HG03520 (cell line): ENCODE measurements at regions not wholly inside any gene's neighbourhood (a gene's known extent, or its start where the extent isn't known, plus 50 kb on each side); places are given as distances from the start of the nearest gene placed in this dataset.
"Not testable (repeated sequence)": the region's sequence is repeated elsewhere in the genome, so short reads cannot be mapped to it uniquely, and the experiment has no call there.

Experiments used
- ATAC-seq: cut with Tn5 transposase; IDR thresholded peaks from one replicate; pipeline ENCODE4 v1.9.1; 2021; ENCODE audit warnings: mild to moderate bottlenecking, moderate library complexity; ENCODE audit not compliant: unreplicated experiment

- not testable (repeated sequence) for ATAC-seq
Measured at GRCh38 chr7:142477801-142478200, 219.9 kb upstream of the PRSS58 start.

GRCh38 chr7:142477079-142477651 lies 219.3 kb upstream of the PRSS58 start:
- ATAC-seq = no peak

DNA sequence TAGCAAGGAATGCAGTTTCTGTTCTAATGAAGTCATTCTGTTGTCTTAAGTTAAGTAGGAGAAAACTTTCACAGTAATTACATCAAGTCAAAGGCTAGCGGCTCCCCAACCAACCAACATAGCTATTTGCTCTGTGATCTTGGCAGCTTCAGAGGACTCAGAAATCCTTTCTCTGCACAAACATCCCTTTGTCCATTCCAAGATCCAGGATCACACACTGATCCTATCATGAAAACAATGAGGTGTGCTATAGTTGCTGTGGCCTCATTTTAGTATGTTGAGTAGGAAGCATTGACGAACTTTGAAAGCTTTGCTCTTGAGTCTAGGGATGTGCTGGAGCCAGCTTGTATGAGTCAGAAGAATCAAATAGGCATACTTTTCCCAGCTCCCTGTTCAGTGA lies 218.2 kb upstream of the PRSS58 start:
- no peak for ATAC-seq

DNA sequence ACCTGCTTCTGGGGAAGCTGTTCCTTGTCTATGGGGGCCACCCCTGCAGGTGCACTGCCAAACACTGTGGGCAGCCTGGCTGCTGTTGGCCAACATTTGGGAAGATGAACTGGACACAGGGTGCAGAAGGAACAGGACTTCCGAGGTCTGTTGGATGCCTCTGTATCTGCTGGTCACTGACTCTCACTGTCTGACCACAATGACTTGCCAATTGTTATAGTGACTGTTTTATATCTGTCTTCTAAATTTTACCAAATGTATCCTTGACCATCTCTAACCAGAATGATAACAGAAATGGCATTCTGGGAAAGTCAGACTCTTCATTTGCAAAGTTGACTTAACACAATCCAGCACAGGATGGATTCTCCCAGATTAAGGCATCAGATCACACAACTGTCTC lies 214.0 kb upstream of the PRSS58 start:
- ATAC-seq = no peak

DNA sequence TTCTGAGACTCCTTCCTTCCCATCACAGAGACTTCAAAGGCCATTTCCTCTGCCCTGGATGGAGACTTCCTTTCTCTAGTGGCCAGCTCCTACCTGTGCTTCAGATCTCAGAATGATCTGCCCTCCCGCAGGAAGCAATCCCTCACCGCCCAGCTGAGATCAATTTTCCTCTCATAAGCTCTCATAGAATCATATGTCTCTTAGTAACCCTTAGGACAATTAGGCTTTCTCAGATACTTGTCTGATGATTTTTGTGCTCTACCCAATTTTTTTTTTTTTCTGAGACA lies 212.6 kb upstream of the PRSS58 start:
- no peak for ATAC-seq

GRCh38 chr7:142469696-142470543 lies 212.1 kb upstream of the PRSS58 start:
- ATAC-seq = no peak

- no peak for ATAC-seq
Measured at GRCh38 chr7:142468871-142469665, 211.2 kb upstream of the PRSS58 start.

DNA sequence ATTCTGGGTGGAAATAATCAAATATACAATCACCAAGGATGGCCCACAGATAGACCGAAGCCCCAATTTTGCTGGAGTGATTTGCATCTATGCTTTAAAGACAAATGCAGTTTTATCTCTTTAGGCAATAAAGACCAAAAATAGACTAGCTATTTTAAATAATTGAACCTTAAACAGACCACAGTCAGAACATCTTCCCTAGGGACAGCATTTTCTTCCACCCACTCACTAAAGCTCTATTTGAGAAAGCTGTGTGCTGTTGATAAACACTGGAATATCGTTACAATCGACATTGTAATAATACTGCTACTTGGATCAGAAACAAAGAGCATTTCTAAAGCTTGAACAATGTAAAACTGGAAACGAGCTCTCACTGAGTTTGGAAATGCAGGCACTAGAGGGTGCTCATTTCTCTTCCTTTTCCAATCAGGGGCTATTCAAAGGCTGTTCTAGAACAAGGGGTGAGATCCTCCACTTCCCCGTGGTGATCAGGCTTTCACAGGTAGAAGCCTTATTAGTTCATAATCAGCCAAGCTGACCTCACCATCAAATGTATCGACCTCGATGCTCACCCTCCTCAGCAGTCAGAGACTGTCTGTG lies 209.3 kb upstream of the PRSS58 start:
- ATAC-seq = not testable (repeated sequence)

DNA sequence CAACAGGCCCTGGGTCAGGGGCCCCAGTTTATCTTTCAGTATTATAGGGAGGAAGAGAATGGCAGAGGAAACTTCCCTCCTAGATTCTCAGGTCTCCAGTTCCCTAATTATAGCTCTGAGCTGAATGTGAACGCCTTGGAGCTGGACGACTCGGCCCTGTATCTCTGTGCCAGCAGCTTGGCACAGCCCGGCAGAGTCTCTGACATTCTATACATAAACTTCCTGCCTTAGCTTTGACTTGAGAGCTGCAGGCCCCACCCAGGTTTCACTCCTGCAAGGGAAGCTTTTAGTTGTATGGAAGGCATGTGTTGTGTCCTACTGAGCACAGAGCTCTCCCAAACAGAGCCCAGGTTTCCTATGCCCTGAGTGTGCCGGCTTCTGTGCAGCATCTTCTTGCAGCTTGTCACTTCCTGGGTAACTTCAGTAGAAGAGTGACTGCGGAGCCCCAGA lies 205.6 kb upstream of the PRSS58 start:
- peak; percentile 51 for ATAC-seq

DNA sequence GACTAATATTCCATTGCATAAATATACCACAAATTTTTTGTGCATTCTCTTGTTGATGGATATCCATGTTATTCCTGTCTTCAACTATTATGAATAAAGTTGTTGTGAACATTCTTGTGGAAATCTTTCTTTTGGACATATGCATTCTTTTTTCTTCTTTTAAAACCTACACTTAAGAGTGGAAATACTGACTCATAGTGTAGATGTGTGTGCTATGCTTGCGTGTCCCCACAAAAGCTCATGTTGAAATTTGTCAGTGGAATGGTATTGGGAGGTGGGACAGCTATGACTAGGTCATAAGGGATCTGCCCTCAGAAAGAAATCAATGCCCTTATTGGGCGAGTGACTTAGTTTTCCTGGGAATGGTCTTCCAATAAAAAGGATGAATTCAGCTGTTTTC lies 203.6 kb upstream of the PRSS58 start:
- ATAC-seq = no peak

- ATAC-seq = no peak
Measured at GRCh38 chr7:142460402-142461117, 202.7 kb upstream of the PRSS58 start.

DNA sequence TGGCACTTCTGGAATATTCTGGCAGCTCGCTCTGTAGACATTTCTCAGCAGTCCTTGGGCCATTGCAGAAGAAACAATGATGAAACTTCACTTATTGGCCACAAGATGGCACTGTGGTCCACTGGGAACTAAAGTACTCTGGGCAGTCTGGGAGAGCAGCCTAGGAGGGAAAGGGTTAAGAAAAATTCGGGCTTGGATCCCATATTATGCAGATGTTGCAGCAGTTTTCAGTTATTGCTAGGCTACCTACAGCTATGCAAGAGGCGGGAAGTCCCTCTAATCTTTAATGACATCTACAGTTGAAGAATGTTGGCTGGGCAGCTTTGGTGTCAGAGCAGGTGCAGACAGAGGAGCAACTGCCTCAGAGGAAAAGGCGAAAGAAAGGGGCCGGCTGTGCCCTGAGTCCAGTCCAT lies 201.7 kb upstream of the PRSS58 start:
- peak; percentile 78 for ATAC-seq

GRCh38 chr7:142457146-142457703 lies 199.4 kb upstream of the PRSS58 start:
- no peak for ATAC-seq

- ATAC-seq = no peak
Measured at GRCh38 chr7:142455392-142455791, 197.5 kb upstream of the PRSS58 start.

DNA sequence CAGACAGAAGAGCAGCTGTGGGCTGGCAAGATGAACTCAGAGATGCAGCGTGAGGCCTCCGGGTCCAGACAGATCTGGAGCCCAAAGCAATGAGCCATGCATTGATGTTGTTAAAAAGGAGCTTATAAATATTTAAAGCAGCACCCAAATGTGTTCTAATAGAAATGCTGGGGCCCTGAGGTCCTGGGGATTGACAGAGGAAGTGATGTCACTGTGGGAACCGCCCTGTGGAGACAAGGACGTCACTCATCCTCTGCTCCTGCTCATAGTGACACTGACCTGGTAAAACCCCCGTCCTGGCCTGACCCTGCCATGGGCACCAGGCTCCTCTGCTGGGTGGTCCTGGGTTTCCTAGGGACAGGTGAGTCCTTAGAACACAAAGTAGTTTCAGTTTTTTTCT lies 197.0 kb upstream of the PRSS58 start:
- ATAC-seq = no peak

GRCh38 chr7:142452791-142453190 lies 194.9 kb upstream of the PRSS58 start:
- no peak for ATAC-seq

- no peak for ATAC-seq
Measured at GRCh38 chr7:142451817-142452216, 194.0 kb upstream of the PRSS58 start.

- ATAC-seq = no peak
Measured at GRCh38 chr7:142451296-142451695, 193.4 kb upstream of the PRSS58 start.

DNA sequence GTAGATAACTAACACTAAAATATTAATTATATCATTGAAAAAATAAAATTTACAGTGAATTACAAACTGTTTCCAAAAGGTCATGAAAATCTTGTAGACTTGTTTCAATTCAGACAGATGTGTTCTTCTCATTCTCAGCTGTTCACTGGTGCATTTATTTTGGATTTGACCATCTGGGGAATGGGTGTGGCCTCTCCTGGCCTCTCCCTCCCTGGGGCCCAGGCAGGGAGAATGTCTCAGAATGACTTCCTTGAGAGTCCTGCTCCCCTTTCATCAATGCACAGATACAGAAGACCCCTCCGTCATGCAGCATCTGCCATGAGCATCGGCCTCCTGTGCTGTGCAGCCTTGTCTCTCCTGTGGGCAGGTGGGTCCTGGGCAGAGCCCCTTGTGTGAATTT lies 192.8 kb upstream of the PRSS58 start:
- ATAC-seq = no peak

GRCh38 chr7:142450206-142450605 lies 192.3 kb upstream of the PRSS58 start:
- no peak for ATAC-seq

- not testable (repeated sequence) for ATAC-seq
Measured at GRCh38 chr7:142448857-142449256, 191.0 kb upstream of the PRSS58 start.
